ENCODE measurements at regions not wholly inside any gene's neighbourhood (a gene's known extent, or its start where the extent isn't known, plus 50 kb on each side); places are given as distances from the start of the nearest gene placed in this dataset.
"Not testable (repeated sequence)": the region's sequence is repeated elsewhere in the genome, so short reads cannot be mapped to it uniquely, and the experiment has no call there.

DNA sequence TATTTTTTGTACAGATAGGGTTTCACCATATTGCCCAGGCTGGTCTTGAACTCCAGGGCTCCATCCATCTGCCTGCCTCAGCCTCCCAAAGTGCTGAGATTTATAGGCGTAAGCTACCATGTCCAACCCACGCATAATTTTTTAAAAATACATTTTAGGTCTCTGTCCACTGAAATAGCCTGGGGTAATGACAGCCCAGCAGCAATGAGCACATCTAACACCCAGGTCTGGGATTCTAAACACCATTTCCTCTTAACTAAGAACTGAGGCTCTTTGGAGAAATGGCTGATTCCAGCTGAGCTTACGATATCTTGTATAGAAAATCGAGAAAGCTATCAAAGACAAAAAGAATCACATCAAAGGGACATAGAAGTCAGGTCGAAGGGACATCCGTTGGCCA, 245.3 kb downstream of the PARN start:
- no peak for DNase-seq

DNA sequence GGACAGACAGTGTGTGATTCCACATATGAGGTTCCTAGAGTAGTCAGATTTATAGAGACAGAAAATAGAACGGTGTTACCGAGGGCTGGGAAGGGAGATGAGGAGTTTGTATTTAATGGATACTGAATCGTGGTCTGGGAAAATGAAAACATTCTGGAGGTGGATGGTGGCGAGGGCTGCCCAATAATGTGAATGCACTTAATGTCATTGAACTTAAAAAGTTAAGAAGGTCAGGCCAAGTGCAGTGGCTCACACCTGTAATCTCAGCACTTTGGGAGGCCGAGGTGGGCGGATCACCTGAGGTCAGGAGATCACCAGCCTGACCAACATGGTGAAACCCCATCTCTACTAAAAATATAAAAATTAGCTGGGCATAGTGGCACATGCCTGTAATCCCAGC, 246.2 kb downstream of the PARN start:
- not testable (repeated sequence) for DNase-seq

DNA sequence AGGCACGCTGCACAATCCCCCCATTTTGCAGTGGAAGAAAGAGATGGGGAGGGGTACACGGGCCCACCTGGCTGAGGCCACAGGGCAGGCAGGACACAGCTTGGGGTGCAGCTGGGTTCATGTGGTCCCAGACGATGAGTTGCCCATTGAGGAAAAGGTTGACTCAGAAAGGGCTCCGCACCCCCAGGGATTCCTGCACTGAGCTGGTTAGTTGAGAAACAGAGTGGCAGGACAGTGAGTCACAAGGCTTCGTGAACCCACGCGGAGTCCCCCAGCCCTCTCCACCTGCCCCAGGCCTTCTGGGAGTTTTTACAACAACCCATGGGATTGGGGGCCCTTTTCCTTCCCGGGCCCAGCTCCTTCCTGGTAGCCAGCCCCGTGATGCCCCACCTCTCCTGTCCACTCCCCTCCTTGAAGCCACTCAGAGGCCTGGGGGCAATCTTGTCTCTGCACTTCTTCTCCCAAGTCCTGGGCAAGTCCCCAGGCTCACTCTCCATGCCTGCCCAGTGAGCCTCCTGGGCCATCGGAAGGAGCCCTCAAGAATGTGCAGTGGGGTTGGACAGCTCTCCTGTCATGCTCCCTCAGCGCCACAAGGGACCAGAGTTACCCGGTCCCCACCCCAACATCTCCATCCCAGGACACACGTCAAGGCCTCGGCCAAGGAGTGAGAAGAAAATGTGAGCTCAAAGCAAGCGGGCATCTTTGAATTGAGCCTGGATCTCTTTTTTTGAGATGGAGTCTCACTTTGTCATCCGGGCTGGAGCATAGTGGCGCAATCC, 251.2 kb downstream of the PARN start:
- no peak for DNase-seq

DNA sequence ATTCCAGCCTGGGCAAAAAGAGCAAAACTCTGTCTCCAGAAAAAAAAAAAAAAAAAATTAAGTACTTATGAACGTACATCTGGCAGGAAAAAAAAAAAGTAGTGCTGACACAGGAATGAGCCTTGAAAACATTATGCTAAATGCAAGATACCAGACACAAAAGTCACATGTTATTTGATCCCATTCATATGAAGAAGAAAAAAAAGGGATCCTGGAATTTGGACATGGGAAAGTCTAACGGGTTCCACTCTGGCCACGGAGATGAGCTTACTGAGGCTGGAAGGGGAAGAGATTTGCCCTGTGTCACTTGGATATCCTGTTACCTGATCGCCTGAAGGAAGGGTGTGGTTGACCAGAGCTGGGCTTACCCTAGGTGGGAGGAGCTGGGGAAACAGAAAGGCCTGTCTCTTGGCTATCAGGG, 251.9 kb downstream of the PARN start:
- no peak for DNase-seq

DNA sequence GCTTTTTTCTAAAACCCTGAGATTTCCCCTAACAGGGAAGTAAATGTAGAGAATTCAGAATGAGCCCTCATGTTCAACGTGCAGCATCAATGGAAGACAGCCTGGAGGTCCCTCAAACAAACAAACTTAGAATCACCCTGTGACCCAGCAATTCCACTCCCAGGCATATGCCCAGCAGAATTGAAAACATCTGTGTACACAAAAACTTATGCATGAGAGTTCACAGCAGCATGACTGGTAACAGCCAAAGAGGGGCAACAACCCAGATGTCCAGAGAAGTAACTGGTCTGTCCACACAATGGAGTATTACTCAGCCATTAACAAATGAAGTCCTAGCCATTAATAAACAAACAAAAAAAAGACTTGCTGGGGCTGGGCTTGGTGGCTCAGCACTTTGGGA, 252.7 kb downstream of the PARN start:
- DNase-seq: no peak

DNA sequence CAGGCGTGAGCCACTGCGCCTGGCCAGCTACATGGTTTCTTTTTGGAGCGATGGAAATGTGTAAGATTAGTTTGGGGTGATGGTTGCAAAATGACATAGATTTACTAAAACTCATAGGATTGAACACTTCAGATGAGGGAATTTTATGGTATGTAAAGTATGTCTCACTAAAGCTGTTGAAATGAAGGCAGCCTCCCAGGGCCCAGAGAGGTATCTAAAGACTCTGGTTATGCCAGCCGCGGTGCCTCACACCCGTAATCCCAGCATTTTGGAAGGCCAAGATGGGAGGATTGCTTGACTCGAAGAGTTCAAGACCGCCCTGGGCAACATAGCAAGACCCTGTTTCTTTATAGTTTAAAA, 254.9 kb downstream of the PARN start:
- no peak for DNase-seq

DNA sequence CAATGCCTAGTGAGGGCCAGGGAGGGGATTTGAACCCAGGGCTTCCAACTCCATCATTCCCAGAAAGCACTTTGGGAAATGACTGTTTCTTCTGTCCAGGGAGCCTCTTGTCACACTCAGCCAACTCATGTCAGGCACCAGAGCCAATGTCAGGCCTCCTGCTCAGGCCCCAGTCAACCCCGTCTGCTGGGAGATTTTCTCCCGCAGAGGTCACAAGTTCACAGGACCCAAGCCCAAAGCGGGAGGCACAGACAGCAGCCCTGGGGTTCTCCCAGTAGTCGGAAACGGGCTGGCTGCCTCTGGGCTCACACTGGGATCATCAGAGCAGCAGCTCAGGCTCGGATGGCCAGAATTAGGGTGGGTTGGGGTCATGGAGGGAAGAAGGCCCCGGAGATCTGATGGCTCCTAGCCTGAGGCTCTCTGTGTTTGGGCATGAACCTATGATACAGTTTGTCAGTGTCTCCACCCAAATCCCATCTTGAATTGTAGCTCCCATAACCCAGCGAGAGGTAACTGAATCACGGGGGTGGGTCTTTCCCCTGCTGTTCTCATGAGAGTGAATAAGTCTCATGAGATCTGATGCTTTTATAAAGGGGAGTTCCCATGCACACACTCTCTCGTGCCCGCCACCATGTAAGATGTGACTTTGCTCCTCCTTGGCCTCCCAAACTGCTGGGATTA, 255.5 kb downstream of the PARN start:
- no peak for DNase-seq

DNA sequence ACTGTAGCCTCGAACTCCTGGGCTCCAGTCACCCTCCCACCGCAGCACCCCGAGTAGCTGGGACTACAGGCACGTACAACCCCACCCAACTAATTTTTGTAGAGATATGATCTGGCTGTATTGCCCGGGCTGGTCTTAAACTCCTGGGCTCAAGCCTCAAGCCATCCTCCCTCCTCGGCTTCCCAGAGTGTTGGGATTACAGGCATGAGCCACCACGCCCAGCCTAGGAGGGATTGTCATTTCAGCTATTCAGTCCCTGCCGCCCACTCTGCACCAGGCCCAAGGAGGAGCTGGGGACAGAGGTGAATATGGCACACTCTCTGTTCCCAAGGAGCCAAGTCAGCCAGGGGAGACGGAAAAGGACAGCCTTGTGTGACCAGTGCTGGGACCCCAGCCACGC, 256.2 kb downstream of the PARN start:
- no peak for DNase-seq

DNA sequence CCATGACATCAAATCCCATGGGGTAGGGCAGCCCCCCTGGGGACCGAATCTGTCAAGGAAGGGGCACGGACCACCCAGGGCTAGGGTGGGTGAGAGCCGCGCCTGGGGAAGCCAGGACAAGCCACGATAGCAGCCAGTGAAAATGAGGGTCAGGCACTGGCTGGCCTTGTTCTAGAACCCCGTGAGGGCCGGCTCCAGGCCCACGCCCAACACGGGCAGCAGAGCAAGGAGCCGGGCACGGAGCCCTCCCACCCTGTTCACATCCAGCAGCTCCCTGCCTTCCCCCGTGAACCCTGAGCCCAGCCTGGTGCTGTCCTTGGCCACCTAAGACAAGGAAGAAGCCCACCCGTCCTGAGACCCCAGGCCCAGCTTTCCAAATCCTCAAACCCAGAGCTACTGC, 256.7 kb downstream of the PARN start:
- no peak for DNase-seq

DNA sequence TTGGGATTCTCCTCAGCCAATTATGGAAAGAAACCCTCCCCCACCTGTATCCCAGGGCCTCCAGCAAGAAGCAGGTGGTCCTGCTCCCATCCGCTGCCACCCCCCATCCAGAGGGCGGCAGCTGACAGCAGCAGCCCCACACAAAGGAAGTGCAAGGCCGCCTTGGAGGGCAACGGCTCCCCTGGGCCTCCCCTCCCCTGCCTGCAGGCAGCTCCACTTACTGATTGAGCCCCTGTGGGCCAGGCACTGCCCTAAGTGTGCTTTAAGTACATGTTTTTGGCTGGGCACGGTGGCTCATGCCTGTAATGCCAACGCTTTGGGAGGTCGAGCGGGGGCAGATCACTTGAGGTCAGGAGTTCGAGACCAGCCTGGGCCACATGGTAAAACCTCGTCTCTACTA, 257.6 kb downstream of the PARN start:
- DNase-seq: no peak

DNA sequence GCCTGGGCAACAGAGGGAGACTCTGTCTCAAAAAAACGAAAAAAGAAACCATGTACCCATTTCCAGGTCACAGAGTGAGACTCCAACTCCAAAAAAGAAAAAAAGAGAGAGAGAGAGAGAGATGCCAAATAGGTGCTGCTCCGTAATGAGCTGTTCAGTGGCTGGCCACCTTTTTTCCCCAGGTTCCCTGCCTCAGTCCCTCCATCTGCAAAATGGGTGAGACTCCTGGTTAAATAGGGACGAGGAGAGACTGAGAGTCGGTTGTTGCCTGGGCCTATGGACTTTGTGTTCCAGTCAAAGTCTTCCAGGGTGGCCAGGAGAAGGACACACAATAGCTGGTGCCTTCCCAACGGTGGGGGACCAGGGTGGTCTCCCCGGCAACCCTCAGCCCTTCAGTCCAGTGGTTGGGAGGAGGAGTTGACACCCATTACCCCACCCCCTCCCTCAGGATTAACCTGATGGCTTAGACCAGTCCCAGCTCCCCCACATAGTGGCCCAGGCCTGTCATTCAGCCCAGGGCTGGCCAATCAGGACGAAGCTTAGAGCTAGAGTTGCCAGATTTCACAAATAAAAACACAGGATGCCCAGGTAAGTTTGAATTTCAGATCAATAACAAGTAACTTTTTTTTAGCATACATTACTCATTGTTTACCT, 258.2 kb downstream of the PARN start:
- no peak for DNase-seq

DNA sequence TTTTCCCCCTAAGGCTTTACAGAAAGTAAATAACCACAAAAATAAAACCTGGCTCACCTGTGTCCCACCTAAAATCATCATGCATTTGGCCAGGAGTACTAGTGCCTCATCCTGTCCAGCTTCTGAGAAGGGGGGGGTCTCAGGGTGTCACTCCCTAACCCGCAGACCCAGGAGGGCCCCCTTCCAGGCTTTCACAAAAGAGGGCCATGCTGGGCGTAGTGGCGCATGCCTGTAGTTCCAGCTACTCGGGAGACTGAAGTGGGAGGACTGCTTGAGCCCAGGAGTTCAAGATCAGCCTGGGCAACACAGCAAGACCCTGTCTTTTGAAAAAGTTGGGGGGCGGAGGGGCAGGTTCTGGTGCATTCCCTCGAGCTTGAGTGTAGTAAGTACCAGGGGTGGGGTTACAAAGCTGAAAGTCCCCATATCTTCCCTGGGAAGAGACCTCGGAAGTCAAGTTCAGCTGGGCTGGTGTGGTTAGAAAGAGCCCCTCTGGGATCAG, 259.3 kb downstream of the PARN start:
- no peak for DNase-seq

DNA sequence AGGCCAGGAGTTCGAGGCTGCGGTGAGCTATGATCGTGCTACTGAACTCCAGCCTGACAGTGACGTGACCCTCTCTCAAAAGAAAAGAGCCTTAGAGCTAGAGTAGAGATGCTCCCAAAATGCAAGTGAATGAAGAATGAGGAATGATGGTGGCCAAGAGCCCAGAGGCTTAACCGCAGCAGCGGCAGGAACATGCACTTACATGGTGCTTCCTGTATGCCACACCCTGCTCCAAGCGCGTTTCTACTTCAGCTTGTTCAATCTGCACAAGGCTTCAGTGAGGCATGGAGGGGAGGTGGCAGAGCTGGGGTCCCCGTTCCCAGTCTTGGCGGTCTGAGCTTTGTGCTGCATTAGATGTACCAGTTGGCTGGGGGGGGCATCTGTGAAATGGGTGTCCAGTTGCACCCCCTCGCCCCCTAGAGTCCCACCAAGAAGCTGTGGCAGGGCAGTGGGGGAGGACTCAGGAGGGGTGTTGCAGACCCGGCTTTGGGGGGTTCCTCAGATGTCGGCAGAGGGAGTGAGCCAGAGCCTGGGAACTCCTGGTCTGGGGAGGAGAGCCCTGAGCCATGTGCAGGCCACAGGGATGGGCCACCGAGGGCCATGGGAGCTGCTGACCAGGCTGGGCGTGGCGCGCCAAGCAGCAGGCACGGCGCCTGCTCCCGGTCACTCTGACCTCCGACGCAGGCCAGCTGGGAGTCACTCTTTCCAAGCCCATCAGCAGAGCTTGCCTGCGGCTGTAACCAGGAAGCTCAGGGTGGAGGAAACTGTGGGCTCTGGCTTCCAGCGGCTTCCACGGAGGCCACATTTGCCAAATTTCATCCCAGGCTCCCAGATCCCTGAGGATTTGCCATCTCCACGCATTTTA, 260.1 kb downstream of the PARN start:
- DNase-seq: no peak

DNA sequence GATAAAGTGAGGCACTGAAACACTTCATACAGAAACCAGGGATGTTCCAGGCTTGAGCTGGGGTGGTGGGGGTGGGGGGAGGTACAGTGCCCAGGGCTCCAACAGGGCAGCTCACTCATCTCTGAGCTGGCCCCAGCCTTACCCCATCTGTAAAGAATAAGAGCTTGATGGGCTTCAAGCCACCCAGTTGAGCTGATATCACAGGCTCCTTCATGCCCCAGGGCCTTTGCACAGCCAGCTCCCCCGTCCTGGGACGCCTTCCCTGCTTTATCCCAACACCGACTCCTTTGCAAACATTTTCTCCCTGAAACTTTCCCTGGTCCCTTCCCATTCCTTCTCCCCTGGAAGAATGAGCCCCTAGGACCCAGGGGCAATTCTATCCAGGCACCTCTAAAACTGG, 261.7 kb downstream of the PARN start:
- no peak for DNase-seq

DNA sequence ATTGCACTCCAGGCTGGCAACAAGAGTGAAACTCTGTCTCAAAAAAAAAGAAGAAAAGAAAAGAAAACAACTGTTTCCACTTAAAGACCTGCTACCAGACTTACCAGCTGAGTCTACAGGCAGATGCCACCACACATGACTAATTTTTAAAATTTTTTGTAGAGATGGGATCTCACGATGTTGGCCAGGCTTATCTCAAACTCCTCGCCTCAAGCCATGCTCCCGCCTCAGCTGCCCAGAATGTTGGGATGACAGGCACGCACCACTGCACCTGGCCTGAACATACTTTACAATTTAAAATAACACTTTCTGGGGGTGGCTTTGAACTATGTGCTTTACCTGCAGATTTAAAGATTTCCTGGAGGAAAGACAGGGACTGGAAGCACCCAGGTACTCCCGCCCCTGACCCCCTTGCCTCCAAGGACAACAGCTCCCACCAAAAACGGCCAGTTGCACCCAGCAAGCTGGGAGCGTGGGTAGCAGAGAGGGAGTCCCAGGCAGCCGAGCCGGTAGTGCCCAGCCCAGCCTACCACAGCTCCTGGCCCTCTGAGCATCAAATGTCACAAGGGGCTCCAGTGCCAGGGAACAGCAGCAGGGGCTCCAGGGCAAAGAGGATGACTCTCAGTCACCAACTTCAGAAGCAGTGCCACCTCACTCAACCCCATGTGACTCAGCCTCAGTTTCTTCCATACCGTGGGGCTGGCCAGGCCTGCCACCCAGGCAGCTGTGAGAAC, 262.9 kb downstream of the PARN start:
- DNase-seq: no peak

DNA sequence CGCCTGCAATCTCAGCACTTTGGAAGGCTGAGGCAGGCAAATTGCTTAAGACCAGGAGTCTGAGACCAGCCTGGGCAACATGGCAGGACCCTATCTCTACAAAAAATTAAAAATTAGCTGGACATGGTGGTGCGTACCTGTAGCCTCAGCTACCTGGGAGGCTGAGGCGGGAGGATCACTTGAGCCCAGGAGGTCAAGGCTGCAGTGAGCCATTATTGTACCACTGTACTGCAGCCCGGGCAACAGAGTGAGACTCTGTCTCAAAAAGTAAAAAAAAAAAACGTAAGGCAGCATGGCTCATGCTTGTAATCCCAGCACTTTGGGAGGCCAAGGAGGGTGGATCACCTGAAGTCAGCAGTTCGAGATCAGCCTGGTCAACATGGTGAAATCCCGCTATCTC, 263.6 kb downstream of the PARN start:
- no peak for DNase-seq

DNA sequence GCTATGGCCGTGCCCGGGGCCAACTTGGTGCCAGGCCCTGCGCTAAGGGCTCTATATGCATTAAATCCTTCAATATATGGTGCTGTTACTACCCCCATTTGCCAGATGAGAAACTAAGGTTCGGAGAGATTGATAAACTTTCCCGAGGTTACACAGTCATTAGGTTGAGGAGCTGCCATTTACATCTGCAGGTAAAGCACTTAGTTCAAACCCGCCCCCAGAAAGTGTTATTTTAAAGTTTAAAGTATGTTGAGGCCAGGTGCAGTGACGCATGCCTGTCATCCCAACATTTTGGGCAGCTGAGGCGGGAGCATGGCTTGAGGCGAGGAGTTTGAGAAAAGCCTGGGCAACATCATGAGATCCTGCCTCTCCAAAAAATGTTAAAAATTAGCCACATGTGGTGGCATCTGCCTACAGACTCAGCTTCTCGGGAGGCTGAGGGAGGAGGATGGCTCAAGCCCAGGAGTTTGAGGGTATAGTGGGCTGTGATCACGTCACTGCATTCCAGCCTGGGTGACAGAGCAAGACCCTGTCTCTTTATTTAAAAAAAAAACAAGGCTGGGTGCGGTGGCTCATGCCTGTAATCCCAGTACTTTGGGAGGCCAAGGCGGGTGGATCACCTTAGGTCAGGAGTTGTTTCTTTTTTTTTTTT, 264.7 kb downstream of the PARN start:
- DNase-seq: no peak

DNA sequence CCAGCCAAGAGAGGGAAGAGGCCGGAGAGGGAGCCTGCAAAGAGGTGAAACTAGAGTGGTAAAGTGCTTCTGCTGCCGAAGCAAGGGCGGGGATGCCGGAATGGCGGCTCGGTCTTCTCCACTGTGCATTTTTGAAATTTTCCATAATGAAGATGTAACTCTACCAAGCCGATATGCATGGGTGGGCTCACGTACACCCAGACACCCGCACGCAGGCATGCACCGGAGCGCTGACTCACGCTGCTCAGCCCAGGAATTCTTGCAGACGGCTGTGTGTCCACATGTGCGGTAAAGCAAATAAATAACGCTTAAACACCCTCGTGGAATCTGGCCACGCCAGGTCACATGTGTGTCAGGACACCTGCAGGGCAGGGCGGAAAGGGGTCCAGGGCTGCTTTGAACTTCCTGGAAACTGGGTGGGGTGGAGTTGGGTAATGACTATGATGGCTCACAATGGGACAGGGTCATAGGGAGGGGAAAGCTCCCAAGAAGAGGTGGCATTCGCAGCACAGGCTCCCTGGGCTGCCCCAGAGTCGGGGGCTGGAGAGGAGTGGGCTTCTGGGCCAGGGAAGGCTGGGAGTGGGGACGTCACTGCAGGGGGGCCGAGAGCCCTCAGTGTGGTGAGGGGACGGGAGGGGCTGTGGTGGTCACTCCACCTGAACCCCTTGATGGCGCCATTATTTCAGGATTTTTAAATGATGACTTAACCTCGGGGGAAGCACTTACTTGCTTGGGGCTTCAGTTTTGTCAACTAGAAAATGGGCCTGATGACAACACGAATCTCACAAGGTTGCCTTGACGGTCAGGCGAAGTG, 265.5 kb downstream of the PARN start:
- DNase-seq: no peak

DNA sequence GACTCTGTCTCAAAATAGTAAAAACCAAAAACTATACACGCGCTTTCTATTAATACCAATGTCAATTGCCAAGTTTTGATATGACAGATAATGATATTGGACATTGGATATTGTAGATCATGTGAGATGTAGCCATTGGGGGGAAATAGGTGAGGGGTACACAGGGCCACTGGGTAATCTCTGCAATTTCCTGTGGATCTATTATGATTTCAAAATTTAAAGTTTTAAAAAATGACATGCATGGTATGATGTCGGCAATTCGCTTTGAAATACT, 266.0 kb downstream of the PARN start:
- DNase-seq: no peak

DNA sequence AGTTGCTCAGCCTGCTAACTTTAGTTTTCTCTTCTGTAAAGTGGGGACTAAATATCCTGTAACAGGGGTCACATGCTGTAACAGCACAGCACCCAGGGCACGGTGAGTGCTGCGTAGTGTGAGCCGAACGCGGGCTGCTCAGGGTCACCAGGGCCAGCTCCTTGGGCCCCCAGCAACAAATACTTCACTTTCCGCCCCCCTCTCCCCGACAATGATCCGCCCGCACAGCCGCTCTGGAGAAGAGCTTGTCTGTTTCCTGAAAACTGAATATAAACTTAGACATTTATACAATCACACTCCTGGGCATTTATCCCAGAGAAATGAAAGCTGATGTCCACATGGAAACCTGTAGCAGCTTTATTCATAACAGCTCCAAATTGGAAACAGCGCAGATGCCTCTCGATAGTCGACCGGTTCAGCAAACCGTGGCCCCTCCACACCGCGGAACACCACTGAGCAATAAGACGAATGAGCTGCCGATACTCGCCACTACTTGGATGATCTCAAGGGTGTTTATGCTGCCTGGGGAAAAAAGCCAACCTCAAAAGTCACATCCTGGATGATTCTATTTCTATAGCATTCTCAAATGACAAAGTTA, 267.2 kb downstream of the PARN start:
- DNase-seq: no peak
